Mucosa of stomach (tissue), 1 donor: ENCODE measurements at regions not wholly inside any gene's neighbourhood (a gene's known extent, or its start where the extent isn't known, plus 50 kb on each side); places are given as distances from the start of the nearest gene placed in this dataset.

Experiments used
- H3K27me3 ChIP-seq: one replicate; pipeline ENCODE4 v1.7.0; 2013; ENCODE audit warnings: mild to moderate bottlenecking, low read length; ENCODE audit not compliant: control insufficient read depth, insufficient read depth
- H3K36me3 ChIP-seq: one replicate; pipeline ENCODE4 v1.7.0; 2013; ENCODE audit warnings: low read length; ENCODE audit not compliant: control insufficient read depth, insufficient read depth
- H3K4me1 ChIP-seq: one replicate; pipeline ENCODE4 v1.7.0; 2013; ENCODE audit warnings: mild to moderate bottlenecking, low read length; ENCODE audit not compliant: control insufficient read depth, insufficient read depth
- H3K4me3 ChIP-seq: one replicate; pipeline ENCODE4 v1.7.0; 2013; ENCODE audit warnings: low read length
- H3K9ac ChIP-seq: one replicate; pipeline ENCODE4 v1.7.0; 2013; ENCODE audit warnings: mild to moderate bottlenecking, low read length, moderate library complexity
- H3K9me3 ChIP-seq: one replicate; pipeline ENCODE4 v1.7.0; 2013; ENCODE audit warnings: mild to moderate bottlenecking, low read length, moderate library complexity; ENCODE audit not compliant: control insufficient read depth
- donor health status: Pancreatic carcinoma.

- H3K9ac ChIP-seq = no peak overlapping the region
- H3K4me3 ChIP-seq = no peak overlapping the region
- no peaks in the 10 kb centered on the region for H3K27me3 ChIP-seq
- no peaks in the 10 kb centered on the region for H3K4me1 ChIP-seq
- H3K9me3 ChIP-seq = peaks cover 4% of the 10 kb centered on the region
- H3K36me3 ChIP-seq = no peaks in the 10 kb centered on the region
These were observed 594.3 kb upstream of the CDH5 start for GRCh38 chr16:65772134-65772732.

GRCh38 chr16:65771707-65772106 lies 594.8 kb upstream of the CDH5 start:
- Histone ChIP-seq H3K4me3 (no peak overlapping the region), H3K9me3 (peaks cover 4% of the 10 kb centered on the region), H3K9ac (no peak overlapping the region), H3K36me3 (no peaks in the 10 kb centered on the region), H3K27me3 (no peaks in the 10 kb centered on the region), H3K4me1 (no peaks in the 10 kb centered on the region)

DNA sequence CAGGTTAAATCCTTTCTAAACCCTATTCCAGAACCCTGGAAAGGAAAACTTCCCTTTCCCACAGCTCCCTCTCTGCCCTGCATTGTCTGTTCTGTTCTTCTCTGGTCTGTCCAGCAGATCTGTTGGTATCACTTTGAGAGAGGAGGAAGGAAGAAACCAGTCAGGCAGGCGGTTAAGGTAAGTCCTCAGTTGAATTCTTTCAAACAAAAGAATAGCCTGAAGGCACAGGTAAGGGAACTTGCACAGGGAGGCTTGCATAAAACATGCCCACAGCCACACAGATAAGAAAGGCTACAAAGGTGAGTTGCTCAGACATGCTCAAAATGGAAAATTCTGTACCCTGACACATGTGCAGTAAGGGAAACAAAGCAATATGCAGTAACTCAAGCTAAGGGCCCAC lies 595.7 kb upstream of the CDH5 start:
- H3K27me3 ChIP-seq = no peaks in the 10 kb centered on the region
- no peaks in the 10 kb centered on the region for H3K36me3 ChIP-seq
- no peak overlapping the region for H3K9ac ChIP-seq
- no peaks in the 10 kb centered on the region for H3K4me1 ChIP-seq
- H3K4me3 ChIP-seq = no peak overlapping the region
- peaks cover 4% of the 10 kb centered on the region for H3K9me3 ChIP-seq

DNA sequence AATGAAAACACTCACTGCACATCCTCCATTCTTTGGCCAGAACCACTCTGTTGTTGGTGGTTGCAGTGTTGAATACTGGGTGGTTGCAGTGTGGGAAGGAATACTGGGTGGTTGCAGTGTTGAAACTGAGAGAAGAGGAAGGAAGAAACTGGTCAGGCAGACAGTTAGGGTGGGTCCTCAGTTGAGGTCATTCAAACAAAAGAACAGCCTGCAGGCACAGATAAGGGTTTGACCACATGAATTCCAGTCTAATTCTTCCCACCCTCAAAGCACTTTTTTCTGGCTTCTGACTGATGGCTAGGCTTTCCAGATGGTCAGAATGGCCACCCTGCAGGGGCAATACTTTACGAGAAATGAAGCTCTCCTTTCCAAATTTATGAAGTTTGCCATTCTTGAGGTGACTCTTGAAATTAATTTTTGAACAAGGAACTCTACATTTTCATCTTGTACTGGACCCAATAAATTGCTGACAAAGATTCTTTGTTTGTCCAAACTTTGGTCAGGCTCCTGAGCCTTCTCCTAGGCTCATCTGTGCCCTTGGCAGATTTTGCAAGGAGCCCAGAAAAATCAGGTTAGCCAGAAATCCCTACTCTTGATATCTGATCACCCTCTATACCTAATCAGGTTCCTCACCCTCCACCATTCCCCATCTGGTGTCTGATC lies 596.6 kb upstream of the CDH5 start:
- Histone ChIP-seq H3K4me1 (no peaks in the 10 kb centered on the region), H3K9me3 (peaks cover 4% of the 10 kb centered on the region), H3K9ac (no peak overlapping the region), H3K4me3 (no peak overlapping the region), H3K36me3 (no peaks in the 10 kb centered on the region), H3K27me3 (no peaks in the 10 kb centered on the region)

GRCh38 chr16:65769055-65769465 lies 597.4 kb upstream of the CDH5 start:
- H3K4me1 ChIP-seq = no peaks in the 10 kb centered on the region
- H3K9ac ChIP-seq = no peak overlapping the region
- peaks cover 4% of the 10 kb centered on the region for H3K9me3 ChIP-seq
- H3K27me3 ChIP-seq = no peaks in the 10 kb centered on the region
- H3K36me3 ChIP-seq = no peaks in the 10 kb centered on the region
- H3K4me3 ChIP-seq = no peak overlapping the region

GRCh38 chr16:65767125-65767524 lies 599.4 kb upstream of the CDH5 start:
- Histone ChIP-seq H3K27me3 (no peaks in the 10 kb centered on the region), H3K4me1 (no peaks in the 10 kb centered on the region), H3K4me3 (no peak overlapping the region), H3K9ac (no peak overlapping the region), H3K9me3 (peaks cover 4% of the 10 kb centered on the region), H3K36me3 (no peaks in the 10 kb centered on the region)

GRCh38 chr16:65763640-65764305 lies 602.7 kb upstream of the CDH5 start:
- Histone ChIP-seq H3K4me1 (no peaks in the 10 kb centered on the region), H3K27me3 (no peaks in the 10 kb centered on the region), H3K9ac (no peak overlapping the region), H3K4me3 (no peak overlapping the region), H3K9me3 (no peaks in the 10 kb centered on the region), H3K36me3 (no peaks in the 10 kb centered on the region)

- Histone ChIP-seq H3K36me3 (no peaks in the 10 kb centered on the region), H3K4me1 (no peaks in the 10 kb centered on the region), H3K27me3 (no peaks in the 10 kb centered on the region), H3K9me3 (no peaks in the 10 kb centered on the region), H3K4me3 (no peak overlapping the region), H3K9ac (no peak overlapping the region)
These were observed 605.6 kb upstream of the CDH5 start for GRCh38 chr16:65760874-65761273.

DNA sequence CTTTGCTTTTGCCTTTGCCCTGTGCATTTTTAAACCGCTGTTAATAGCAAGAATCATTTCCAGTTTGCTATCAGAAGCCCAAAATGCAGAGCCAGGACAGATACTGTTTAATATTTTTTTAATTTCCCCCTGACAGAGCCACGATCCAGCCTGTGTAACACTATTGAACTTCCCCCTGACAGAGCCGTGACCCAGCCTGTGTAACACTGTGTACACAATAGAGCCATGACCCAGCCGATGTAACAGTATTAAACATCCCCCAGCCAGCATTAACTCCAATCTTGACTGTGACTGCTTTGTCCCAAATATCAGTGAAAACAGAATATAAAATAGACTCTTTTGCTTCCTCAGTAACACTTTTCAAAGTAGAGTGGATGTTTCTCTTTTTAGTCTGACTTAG lies 607.9 kb upstream of the CDH5 start:
- H3K4me3 ChIP-seq = no peak overlapping the region
- H3K4me1 ChIP-seq = no peaks in the 10 kb centered on the region
- H3K9ac ChIP-seq = no peak overlapping the region
- no peaks in the 10 kb centered on the region for H3K9me3 ChIP-seq
- no peaks in the 10 kb centered on the region for H3K27me3 ChIP-seq
- H3K36me3 ChIP-seq = no peaks in the 10 kb centered on the region

- Histone ChIP-seq H3K9me3 (no peaks in the 10 kb centered on the region), H3K4me3 (no peak overlapping the region), H3K9ac (no peak overlapping the region), H3K27me3 (no peaks in the 10 kb centered on the region), H3K4me1 (no peaks in the 10 kb centered on the region), H3K36me3 (no peaks in the 10 kb centered on the region)
These were observed 609.4 kb upstream of the CDH5 start for GRCh38 chr16:65757064-65757463.

DNA sequence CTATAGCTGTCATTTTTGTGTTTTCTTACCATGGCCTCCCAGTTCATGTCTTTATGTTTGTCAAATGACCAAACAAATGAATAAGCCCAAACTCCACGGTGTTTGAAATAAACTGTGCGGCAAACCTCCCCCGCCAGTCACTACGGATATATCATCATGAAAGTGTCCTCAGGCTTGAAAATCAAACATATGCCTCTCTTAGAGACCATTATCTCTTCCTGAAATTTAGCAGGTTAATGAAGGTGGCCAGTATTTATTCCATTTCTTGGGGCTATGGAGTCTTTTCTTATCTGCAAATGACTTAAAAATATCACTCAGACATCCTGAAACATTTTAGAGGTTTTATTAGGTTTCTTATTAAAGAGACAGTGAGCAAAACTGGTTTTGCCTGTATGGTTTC lies 610.3 kb upstream of the CDH5 start:
- Histone ChIP-seq H3K36me3 (no peaks in the 10 kb centered on the region), H3K9me3 (no peaks in the 10 kb centered on the region)

DNA sequence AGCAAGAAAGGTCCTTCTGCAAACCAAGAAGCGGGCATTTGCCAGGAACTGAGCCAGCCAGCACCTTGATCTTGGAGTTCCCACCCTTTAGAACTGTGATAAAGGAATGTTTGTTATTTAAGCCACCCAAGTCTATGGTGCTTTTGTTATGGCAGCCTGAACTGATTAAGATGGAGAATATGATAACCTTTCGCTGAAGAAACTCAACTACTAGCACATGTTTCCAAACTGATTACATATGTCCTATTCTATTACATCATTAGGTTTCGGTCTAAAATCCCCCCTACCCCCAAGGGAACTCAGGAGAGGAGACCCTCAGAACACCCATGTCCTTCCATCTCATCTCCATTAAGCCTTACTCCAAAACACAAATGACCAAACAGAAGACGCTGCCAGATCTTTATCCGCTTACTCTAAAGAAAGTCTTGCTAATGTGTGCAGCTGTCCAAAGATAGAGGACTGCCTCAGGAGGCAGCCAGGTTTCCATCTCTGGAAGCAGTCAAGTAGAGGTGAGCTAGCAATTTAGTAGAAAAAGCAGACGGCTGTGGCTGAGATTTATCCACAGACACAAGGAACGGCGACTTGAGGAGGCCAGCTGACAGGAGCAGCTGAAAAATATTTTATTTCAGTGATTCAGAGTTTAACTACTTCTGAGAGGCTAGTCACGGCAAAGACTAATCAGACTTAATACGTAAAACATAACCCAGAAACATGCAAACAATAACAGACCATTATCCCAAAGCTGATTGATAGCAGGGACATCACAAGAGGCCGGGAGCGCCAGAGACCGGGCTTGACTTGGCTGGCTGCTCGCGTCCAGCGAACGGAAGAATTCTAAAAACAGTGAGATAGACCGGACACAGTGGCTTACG lies 611.4 kb upstream of the CDH5 start:
- H3K9me3 ChIP-seq = no peaks in the 10 kb centered on the region
- no peak overlapping the region for H3K9ac ChIP-seq
- H3K27me3 ChIP-seq = no peaks in the 10 kb centered on the region
- no peaks in the 10 kb centered on the region for H3K36me3 ChIP-seq
- H3K4me3 ChIP-seq = no peak overlapping the region
- no peaks in the 10 kb centered on the region for H3K4me1 ChIP-seq

More for the DNA sequence above, 610.3 kb upstream of the CDH5 start:
- Histone ChIP-seq H3K4me1 (no peaks in the 10 kb centered on the region), H3K27me3 (no peaks in the 10 kb centered on the region), H3K9ac (no peak overlapping the region), H3K4me3 (no peak overlapping the region)
